ENCODE measurements at regions not wholly inside any gene's neighbourhood (a gene's known extent, or its start where the extent isn't known, plus 50 kb on each side); places are given as distances from the start of the nearest gene placed in this dataset.

GRCh38 chr1:239209591-239209990 is 176.8 kb upstream of the CHRM3 start:
- no peak for ATAC-seq

- ATAC-seq: no peak
Measured at GRCh38 chr1:239204401-239204800, 182.0 kb upstream of the CHRM3 start.

GRCh38 chr1:239197871-239198270 is 188.5 kb upstream of the CHRM3 start:
- no peak for ATAC-seq

GRCh38 chr1:239189998-239190512 is 196.3 kb upstream of the CHRM3 start:
- ATAC-seq: no peak

- ATAC-seq: no peak
Measured at GRCh38 chr1:239186487-239186886, 199.9 kb upstream of the CHRM3 start.

GRCh38 chr1:239185245-239185619 is 201.1 kb upstream of the CHRM3 start:
- ATAC-seq: no peak

GRCh38 chr1:239184561-239185244 is 201.7 kb upstream of the CHRM3 start:
- ATAC-seq: no peak

- no peak for ATAC-seq
Measured at GRCh38 chr1:239178961-239179360, 207.4 kb upstream of the CHRM3 start.

GRCh38 chr1:239174880-239175279 is 211.5 kb upstream of the CHRM3 start:
- no peak for ATAC-seq

- ATAC-seq: no peak
Measured at GRCh38 chr1:239170828-239171227, 215.5 kb upstream of the CHRM3 start.

- ATAC-seq: no peak
Measured at GRCh38 chr1:239169276-239169675, 217.1 kb upstream of the CHRM3 start.

- ATAC-seq: peak; percentile 58
Measured at GRCh38 chr1:239164451-239165180, 221.8 kb upstream of the CHRM3 start.

GRCh38 chr1:239155466-239156091 is 230.8 kb upstream of the CHRM3 start:
- ATAC-seq: no peak

GRCh38 chr1:239151937-239152336 is 234.4 kb upstream of the CHRM3 start:
- ATAC-seq: no peak

- ATAC-seq: no peak
Measured at GRCh38 chr1:239140968-239141367, 245.4 kb upstream of the CHRM3 start.

- no peak for ATAC-seq
Measured at GRCh38 chr1:239139801-239140200, 246.6 kb upstream of the CHRM3 start.

GRCh38 chr1:239128541-239128940 is 257.8 kb upstream of the CHRM3 start:
- no peak for ATAC-seq

- no peak for ATAC-seq
Measured at GRCh38 chr1:239126884-239127283, 259.5 kb upstream of the CHRM3 start.

GRCh38 chr1:239125893-239126292 is 260.5 kb upstream of the CHRM3 start:
- ATAC-seq: no peak

- no peak for ATAC-seq
Measured at GRCh38 chr1:239125027-239125426, 261.3 kb upstream of the CHRM3 start.

GRCh38 chr1:239123260-239123659 is 263.1 kb upstream of the CHRM3 start:
- ATAC-seq: no peak

- no peak for ATAC-seq
Measured at GRCh38 chr1:239112101-239112935, 274.1 kb upstream of the CHRM3 start.

GRCh38 chr1:239107676-239108075 is 278.7 kb upstream of the CHRM3 start:
- ATAC-seq: no peak
